ENCODE measurements at regions not wholly inside any gene's neighbourhood (a gene's known extent, or its start where the extent isn't known, plus 50 kb on each side); places are given as distances from the start of the nearest gene placed in this dataset.

- TF ChIP-seq, protein P1, sequence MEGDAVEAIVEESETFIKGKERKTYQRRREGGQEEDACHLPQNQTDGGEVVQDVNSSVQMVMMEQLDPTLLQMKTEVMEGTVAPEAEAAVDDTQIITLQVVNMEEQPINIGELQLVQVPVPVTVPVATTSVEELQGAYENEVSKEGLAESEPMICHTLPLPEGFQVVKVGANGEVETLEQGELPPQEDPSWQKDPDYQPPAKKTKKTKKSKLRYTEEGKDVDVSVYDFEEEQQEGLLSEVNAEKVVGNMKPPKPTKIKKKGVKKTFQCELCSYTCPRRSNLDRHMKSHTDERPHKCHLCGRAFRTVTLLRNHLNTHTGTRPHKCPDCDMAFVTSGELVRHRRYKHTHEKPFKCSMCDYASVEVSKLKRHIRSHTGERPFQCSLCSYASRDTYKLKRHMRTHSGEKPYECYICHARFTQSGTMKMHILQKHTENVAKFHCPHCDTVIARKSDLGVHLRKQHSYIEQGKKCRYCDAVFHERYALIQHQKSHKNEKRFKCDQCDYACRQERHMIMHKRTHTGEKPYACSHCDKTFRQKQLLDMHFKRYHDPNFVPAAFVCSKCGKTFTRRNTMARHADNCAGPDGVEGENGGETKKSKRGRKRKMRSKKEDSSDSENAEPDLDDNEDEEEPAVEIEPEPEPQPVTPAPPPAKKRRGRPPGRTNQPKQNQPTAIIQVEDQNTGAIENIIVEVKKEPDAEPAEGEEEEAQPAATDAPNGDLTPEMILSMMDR (IDR thresholded peaks at IDR 0.05; ENCODE audit: low read depth, low read length): no peak
Measured at GRCh38 chr5:72034770-72035169, 72.5 kb upstream of the MAP1B start.

GRCh38 chr5:72035831-72036230, 71.4 kb upstream of the MAP1B start:
- TF ChIP-seq, protein P1 (IDR thresholded peaks at IDR 0.05; ENCODE audit: low read depth, low read length): no peak
- H3K4me3 ChIP-seq (ENCODE audit: low read depth, low read length): no peak overlapping the region

More at GRCh38 chr5:72034770-72035169, 72.5 kb upstream of the MAP1B start:
- H3K4me3 ChIP-seq (ENCODE audit: low read depth, low read length): no peak overlapping the region

- H3K4me3 ChIP-seq (ENCODE audit: low read depth, low read length): no peak overlapping the region
- TF ChIP-seq, protein P1 (IDR thresholded peaks at IDR 0.05; ENCODE audit: low read depth, low read length): no peak
Measured at GRCh38 chr5:72036951-72037350, 70.3 kb upstream of the MAP1B start.

GRCh38 chr5:72040513-72040912, 66.8 kb upstream of the MAP1B start:
- TF ChIP-seq, protein P1 (IDR thresholded peaks at IDR 0.05; ENCODE audit: low read depth, low read length): no peak
- no peak overlapping the region for H3K4me3 ChIP-seq (ENCODE audit: low read depth, low read length)

DNA sequence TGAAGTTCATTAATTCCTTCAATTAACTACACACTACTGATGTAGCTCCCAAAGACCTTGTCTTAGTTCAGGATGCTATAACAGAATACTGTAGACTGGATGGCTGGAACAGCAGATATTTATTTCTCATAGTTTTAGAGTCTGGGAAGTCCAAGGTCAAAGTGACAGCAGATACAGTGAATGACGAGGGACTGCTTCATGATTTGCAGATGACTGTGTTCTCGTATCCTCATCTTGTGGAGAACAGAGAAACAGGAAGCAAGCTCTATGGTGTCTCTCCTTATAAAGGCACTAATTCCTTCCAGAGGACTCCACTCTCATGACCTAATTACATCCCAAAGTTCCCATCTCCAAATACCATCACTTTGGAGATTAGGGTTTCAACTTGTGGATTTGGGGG, 65.6 kb upstream of the MAP1B start:
- TF ChIP-seq, protein P1 (IDR thresholded peaks at IDR 0.05; ENCODE audit: low read depth, low read length): no peak

GRCh38 chr5:72042097-72042496, 65.2 kb upstream of the MAP1B start:
- TF ChIP-seq, protein P1 (IDR thresholded peaks at IDR 0.05; ENCODE audit: low read depth, low read length): no peak
- H3K4me3 ChIP-seq (ENCODE audit: low read depth, low read length): no peak overlapping the region

More for the DNA sequence above, 65.6 kb upstream of the MAP1B start:
- H3K4me3 ChIP-seq (ENCODE audit: low read depth, low read length): no peak overlapping the region

- no peak overlapping the region for H3K4me3 ChIP-seq (ENCODE audit: low read depth, low read length)
- TF ChIP-seq, protein P1 (IDR thresholded peaks at IDR 0.05; ENCODE audit: low read depth, low read length): no peak
Measured at GRCh38 chr5:72045692-72046091, 61.6 kb upstream of the MAP1B start.
